ENCODE measurements at regions not wholly inside any gene's neighbourhood (a gene's known extent, or its start where the extent isn't known, plus 50 kb on each side); places are given as distances from the start of the nearest gene placed in this dataset.
A peak's percentile ranks its signal among the peaks of the same experiment; 100 is the strongest.

DNA sequence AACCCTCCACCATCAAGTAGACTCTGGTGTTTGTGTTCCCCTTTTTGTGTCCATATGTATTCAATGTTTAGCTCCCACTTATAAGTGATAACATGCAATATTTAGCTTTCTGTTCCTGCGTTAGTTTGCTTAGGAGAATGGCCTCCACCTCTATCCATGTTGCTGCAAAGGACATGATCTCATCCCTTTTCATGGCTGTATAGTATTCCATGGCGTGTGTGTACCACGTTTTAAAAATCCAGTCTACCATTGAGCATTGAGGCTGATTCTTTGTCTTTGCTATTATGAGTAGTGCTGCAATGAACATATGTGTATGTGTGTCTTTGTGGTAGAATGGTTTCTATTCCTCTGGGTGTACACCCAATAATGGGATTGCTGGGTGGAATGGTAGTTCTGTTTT lies 140.1 kb downstream of the BASP1 start:
- Histone ChIP-seq H3K4me1 (ENCODE audit: insufficient read depth, low read length) (peaks cover 9% of the 10 kb centered on the region), H3K79me2 (ENCODE audit: insufficient read depth, low read length) (no peaks in the 10 kb centered on the region), H3K36me3 (ENCODE audit: insufficient read depth, low read length) (no peaks in the 10 kb centered on the region), H2AFZ (ENCODE audit: low read length) (no peak overlapping the region), H3K9me3 (ENCODE audit: low read depth, low read length) (no peaks in the 10 kb centered on the region), H3K4me2 (ENCODE audit: insufficient read depth, low read length) (no peak overlapping the region), H4K20me1 (ENCODE audit: insufficient read depth, low read length) (no peaks in the 10 kb centered on the region), H3K27me3 (ENCODE audit: insufficient read depth, low read length) (no peaks in the 10 kb centered on the region), H3K4me3 (ENCODE audit: insufficient read depth, low read length) (no peak overlapping the region), H3K27ac (ENCODE audit: low read depth, low read length) (no peak overlapping the region)
- TF ChIP-seq, protein P1, sequence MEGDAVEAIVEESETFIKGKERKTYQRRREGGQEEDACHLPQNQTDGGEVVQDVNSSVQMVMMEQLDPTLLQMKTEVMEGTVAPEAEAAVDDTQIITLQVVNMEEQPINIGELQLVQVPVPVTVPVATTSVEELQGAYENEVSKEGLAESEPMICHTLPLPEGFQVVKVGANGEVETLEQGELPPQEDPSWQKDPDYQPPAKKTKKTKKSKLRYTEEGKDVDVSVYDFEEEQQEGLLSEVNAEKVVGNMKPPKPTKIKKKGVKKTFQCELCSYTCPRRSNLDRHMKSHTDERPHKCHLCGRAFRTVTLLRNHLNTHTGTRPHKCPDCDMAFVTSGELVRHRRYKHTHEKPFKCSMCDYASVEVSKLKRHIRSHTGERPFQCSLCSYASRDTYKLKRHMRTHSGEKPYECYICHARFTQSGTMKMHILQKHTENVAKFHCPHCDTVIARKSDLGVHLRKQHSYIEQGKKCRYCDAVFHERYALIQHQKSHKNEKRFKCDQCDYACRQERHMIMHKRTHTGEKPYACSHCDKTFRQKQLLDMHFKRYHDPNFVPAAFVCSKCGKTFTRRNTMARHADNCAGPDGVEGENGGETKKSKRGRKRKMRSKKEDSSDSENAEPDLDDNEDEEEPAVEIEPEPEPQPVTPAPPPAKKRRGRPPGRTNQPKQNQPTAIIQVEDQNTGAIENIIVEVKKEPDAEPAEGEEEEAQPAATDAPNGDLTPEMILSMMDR (IDR thresholded peaks at IDR 0.05; ENCODE audit: extremely low read depth, low read depth, low read length): no peak
- no peak for DNase-seq (ENCODE audit: insufficient read length, low spot score, missing footprints)

DNA sequence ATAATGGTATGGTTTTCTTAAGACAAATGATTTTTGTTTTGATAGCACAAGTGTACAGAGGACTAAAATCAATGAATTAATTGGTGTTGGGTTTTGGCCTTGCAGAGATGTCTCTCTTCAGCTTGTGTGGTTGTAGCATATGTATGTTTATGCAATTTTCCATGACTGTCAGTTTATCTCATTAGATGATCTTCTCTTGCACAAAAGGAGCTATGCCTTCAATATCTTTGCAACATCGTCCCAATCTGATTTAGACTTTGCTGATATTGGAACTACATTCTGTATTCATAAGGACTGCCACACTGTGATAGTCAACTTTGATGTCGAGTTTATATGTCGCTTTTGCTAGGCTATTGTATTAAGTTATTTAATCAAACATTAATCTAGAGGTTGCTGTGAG lies 140.0 kb upstream of the TAF11L2 start:
- H3K9me3 ChIP-seq (ENCODE audit: low read depth, low read length): no peaks in the 10 kb centered on the region

DNA sequence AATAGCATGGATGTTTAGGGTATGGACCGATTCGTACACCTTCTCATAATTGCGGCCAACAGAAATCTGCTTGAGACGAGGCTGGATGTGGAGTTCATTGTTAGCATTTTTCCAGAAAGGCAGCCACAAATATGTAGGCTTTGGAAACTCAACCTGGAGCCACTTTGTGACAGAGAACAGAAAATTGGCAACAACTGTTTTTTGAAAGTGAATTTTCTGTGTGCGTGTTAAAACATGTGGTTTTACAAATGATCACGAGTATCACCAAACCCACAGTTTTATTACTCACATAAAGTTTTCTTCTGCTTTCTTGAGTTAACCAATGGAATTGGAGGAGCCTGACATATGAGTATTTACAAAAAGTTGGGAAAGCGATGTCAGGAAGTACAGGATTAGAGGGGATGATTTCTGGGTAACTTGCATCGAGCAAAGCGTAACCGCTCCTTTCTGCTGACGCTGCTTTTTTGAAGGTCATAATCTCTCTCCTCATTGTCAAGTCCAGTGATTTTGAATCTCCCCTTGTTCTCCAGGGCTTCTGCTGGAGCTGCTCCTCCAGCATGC lies 138.5 kb upstream of the TAF11L2 start:
- H3K4me3 ChIP-seq (ENCODE audit: insufficient read depth, low read length): peak overlapping the region; percentile 55
- H3K9me3 ChIP-seq (ENCODE audit: low read depth, low read length): no peaks in the 10 kb centered on the region
- H3K79me2 ChIP-seq (ENCODE audit: insufficient read depth, low read length): no peaks in the 10 kb centered on the region
- TF ChIP-seq, protein P1 (IDR thresholded peaks at IDR 0.05; ENCODE audit: extremely low read depth, low read depth, low read length): no peak
- peak overlapping the region; percentile 78 for H3K4me2 ChIP-seq (ENCODE audit: insufficient read depth, low read length)
- H3K4me1 ChIP-seq (ENCODE audit: insufficient read depth, low read length): peaks cover 9% of the 10 kb centered on the region
- no peak for DNase-seq (ENCODE audit: insufficient read length, low spot score, missing footprints)
- no peaks in the 10 kb centered on the region for H3K27me3 ChIP-seq (ENCODE audit: insufficient read depth, low read length)
- no peaks in the 10 kb centered on the region for H3K36me3 ChIP-seq (ENCODE audit: insufficient read depth, low read length)
- no peaks in the 10 kb centered on the region for H4K20me1 ChIP-seq (ENCODE audit: insufficient read depth, low read length)
- peak overlapping the region; percentile 82 for H3K27ac ChIP-seq (ENCODE audit: low read depth, low read length)
- H2AFZ ChIP-seq (ENCODE audit: low read length): peak overlapping the region; percentile 84

More for the DNA sequence above, 140.0 kb upstream of the TAF11L2 start:
- TF ChIP-seq, protein P1 (IDR thresholded peaks at IDR 0.05; ENCODE audit: extremely low read depth, low read depth, low read length): no peak
- Histone ChIP-seq H3K79me2 (ENCODE audit: insufficient read depth, low read length) (no peaks in the 10 kb centered on the region), H3K36me3 (ENCODE audit: insufficient read depth, low read length) (no peaks in the 10 kb centered on the region), H3K4me2 (ENCODE audit: insufficient read depth, low read length) (no peak overlapping the region), H4K20me1 (ENCODE audit: insufficient read depth, low read length) (no peaks in the 10 kb centered on the region), H3K27me3 (ENCODE audit: insufficient read depth, low read length) (no peaks in the 10 kb centered on the region), H3K4me1 (ENCODE audit: insufficient read depth, low read length) (peaks cover 9% of the 10 kb centered on the region), H3K27ac (ENCODE audit: low read depth, low read length) (no peak overlapping the region), H2AFZ (ENCODE audit: low read length) (no peak overlapping the region), H3K4me3 (ENCODE audit: insufficient read depth, low read length) (no peak overlapping the region)
- DNase-seq (ENCODE audit: insufficient read length, low spot score, missing footprints): no peak

DNA sequence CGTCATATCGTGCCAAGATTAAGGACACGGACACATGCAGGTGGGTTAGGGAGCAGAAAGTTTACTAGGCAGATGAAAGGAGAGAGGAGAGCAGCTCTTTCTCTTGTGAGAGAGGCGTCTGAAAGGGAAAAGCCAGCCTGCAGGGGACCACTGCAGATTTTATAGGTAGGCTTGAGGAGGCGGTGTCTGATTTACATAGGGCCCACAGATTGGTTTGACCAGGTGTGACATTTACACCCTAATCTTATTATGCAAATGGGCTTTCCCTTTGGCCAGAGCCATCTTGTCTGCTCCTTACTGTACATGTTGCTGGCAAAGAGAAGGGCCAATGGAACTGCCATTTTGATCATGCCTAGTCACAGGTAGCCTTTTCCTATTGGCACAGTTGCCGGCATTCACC lies 137.2 kb upstream of the TAF11L2 start:
- TF ChIP-seq, protein P1 (IDR thresholded peaks at IDR 0.05; ENCODE audit: extremely low read depth, low read depth, low read length): no peak
- no peak overlapping the region for H3K4me2 ChIP-seq (ENCODE audit: insufficient read depth, low read length)
- no peak overlapping the region for H3K4me3 ChIP-seq (ENCODE audit: insufficient read depth, low read length)
- no peak overlapping the region for H2AFZ ChIP-seq (ENCODE audit: low read length)
- H3K9me3 ChIP-seq (ENCODE audit: low read depth, low read length): no peaks in the 10 kb centered on the region
- H3K27ac ChIP-seq (ENCODE audit: low read depth, low read length): no peak overlapping the region
- H4K20me1 ChIP-seq (ENCODE audit: insufficient read depth, low read length): no peaks in the 10 kb centered on the region
- H3K79me2 ChIP-seq (ENCODE audit: insufficient read depth, low read length): no peaks in the 10 kb centered on the region
- peaks cover 3% of the 10 kb centered on the region for H3K27me3 ChIP-seq (ENCODE audit: insufficient read depth, low read length)
- peaks cover 10% of the 10 kb centered on the region for H3K4me1 ChIP-seq (ENCODE audit: insufficient read depth, low read length)
- no peak for DNase-seq (ENCODE audit: insufficient read length, low spot score, missing footprints)
- H3K36me3 ChIP-seq (ENCODE audit: insufficient read depth, low read length): no peaks in the 10 kb centered on the region
